ENCODE measurements at regions not wholly inside any gene's neighbourhood (a gene's known extent, or its start where the extent isn't known, plus 50 kb on each side); places are given as distances from the start of the nearest gene placed in this dataset.

- H3K56ac ChIP-seq (replicated peaks; ENCODE audit: insufficient read length, low read depth, low read length), result no peak overlapping the region
- no peak overlapping the region for H4K5ac ChIP-seq (ENCODE audit: insufficient read length, low read depth, low read length)
- ChIA-PET POLR2A (ENCODE audit: partially characterized antibody) (no interaction called here), CTCF (ENCODE audit: partially characterized antibody) (interaction anchor here (0.9 kb wide), 1 partner anchor 27 kb away, joined by 4 read pairs; no protein-coding TSS in a partner anchor)
- no peaks in the 10 kb centered on the region for H3K36me3 ChIP-seq (ENCODE audit: control insufficient read depth in 2 of 4, insufficient read depth in 4 of 4, low read length in 3 of 4)
- FAIRE-seq, result no peak
- no peak overlapping the region for H3K23ac ChIP-seq (ENCODE audit: insufficient read length)
- no peaks in the 10 kb centered on the region for H3K9me3 ChIP-seq (ENCODE audit: insufficient read depth in 2 of 2, low read depth in 1 of 2, low read length in 1 of 2)
- no peak overlapping the region for H3K14ac ChIP-seq (ENCODE audit: insufficient read length)
- H3K23me2 ChIP-seq (ENCODE audit: low read depth, low read length), result no peaks in the 10 kb centered on the region
- no peak overlapping the region for H3K4me3 ChIP-seq (ENCODE audit: extremely low read depth in 1 of 4, insufficient read depth in 2 of 4, low read depth in 3 of 4, low read length in 4 of 4)
- H3K18ac ChIP-seq (ENCODE audit: extremely low read depth, low read length), result no peak overlapping the region
- H3K79me2 ChIP-seq (ENCODE audit: control insufficient read depth in 1 of 2, insufficient read depth in 2 of 2, low read length in 2 of 2), result no peaks in the 10 kb centered on the region
- H3K27me3 ChIP-seq (replicated peaks in 1 of 4; ENCODE audit: control insufficient read depth in 3 of 4, extremely low read depth in 1 of 4, insufficient read depth in 3 of 4, low read length in 3 of 4), result peaks cover 0 to 1% (median 0%) of the 10 kb centered on the region in 4 experiments; a peak in 1 of 7 replicates
- H4K20me1 ChIP-seq (replicated peaks in 1 of 2; ENCODE audit: control insufficient read depth in 1 of 2, insufficient read depth in 2 of 2, low read length in 2 of 2), result no peaks in the 10 kb centered on the region
- H3K27ac ChIP-seq (ENCODE audit: low read depth, low read length), result no peak overlapping the region
- no peak overlapping the region for H2AK5ac ChIP-seq (ENCODE audit: low read depth, low read length)
- H3K4me2 ChIP-seq (ENCODE audit: insufficient read depth in 1 of 2, low read depth in 2 of 2, low read length in 2 of 2), result no peak overlapping the region
- TF ChIP-seq NRF1 (IDR thresholded peaks at IDR 0.05; ENCODE audit: low read depth, low read length) (no peak), POLR2A (IDR thresholded peaks at IDR 0.05; ENCODE audit: control extremely low read depth in 1 of 2, low read depth in 2 of 2, low read length in 2 of 2) (no peak), POLR2AphosphoS5 (IDR thresholded peaks at IDR 0.05; ENCODE audit: low read depth, low read length) (no peak), KDM4A (IDR thresholded peaks at IDR 0.05; ENCODE audit: low read depth, low read length, severe bottlenecking) (no peak), TEAD4 (IDR thresholded peaks at IDR 0.05; ENCODE audit: low read depth, low read length) (no peak)
- no peak overlapping the region for H2BK5ac ChIP-seq (ENCODE audit: low read depth, low read length)
- H3K79me1 ChIP-seq (ENCODE audit: low read depth, low read length), result no peaks in the 10 kb centered on the region
- no peak overlapping the region for H3K9ac ChIP-seq (replicated peaks in 1 of 4; ENCODE audit: extremely low read depth in 1 of 4, low read depth in 3 of 4, low read length in 3 of 4)
- H2BK120ac ChIP-seq (replicated peaks; ENCODE audit: low read depth, low read length), result no peak overlapping the region
- no peak overlapping the region for H3K4ac ChIP-seq (replicated peaks; ENCODE audit: insufficient read length, low read depth, low read length)
- no peak overlapping the region for H2BK15ac ChIP-seq (ENCODE audit: low read length)
- H3K4me1 ChIP-seq (replicated peaks in 1 of 4; ENCODE audit: control insufficient read depth in 3 of 4, insufficient read depth in 4 of 4, low read length in 3 of 4), result no peaks in the 10 kb centered on the region
- no peak overlapping the region for H4K91ac ChIP-seq (replicated peaks; ENCODE audit: insufficient read length, low read length)
- DNase-seq (ENCODE audit: low read depth in 1 of 2, low spot score in 2 of 2), result no peak
- no peak overlapping the region for H2BK20ac ChIP-seq (ENCODE audit: low read length)
- no peak overlapping the region for H2BK12ac ChIP-seq (ENCODE audit: low read depth, low read length)
- no peak overlapping the region for H4K8ac ChIP-seq (ENCODE audit: extremely low read depth, insufficient read depth, low read length)
- no peak overlapping the region for H2AFZ ChIP-seq (ENCODE audit: low read length)
Observed at GRCh38 chr3:104360038-104360437, 1006.7 kb upstream of the ALCAM start.
